ENCODE measurements at regions not wholly inside any gene's neighbourhood (a gene's known extent, or its start where the extent isn't known, plus 50 kb on each side); places are given as distances from the start of the nearest gene placed in this dataset.
"Not testable (repeated sequence)": the region's sequence is repeated elsewhere in the genome, so short reads cannot be mapped to it uniquely, and the experiment has no call there.

DNA sequence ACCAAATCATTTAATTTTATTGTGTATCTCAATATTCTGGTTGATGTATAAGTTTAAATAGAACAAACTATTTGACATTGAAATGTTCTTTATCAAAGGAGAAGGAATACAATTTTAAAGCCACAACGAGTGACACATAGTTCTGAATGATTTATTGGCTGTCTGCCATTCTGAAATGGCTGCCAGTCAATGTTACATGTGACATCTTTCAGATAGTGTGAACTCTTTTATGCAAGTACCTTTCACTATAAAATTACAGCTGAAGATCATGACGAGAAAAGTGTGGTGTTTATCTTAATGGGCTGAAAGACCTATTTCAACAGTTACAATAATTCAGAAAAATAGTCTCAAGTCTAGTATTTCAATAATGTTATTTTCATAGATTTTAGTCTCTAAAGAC lies 268.6 kb upstream of the ZNF322 start:
- TF ChIP-seq, protein P1, sequence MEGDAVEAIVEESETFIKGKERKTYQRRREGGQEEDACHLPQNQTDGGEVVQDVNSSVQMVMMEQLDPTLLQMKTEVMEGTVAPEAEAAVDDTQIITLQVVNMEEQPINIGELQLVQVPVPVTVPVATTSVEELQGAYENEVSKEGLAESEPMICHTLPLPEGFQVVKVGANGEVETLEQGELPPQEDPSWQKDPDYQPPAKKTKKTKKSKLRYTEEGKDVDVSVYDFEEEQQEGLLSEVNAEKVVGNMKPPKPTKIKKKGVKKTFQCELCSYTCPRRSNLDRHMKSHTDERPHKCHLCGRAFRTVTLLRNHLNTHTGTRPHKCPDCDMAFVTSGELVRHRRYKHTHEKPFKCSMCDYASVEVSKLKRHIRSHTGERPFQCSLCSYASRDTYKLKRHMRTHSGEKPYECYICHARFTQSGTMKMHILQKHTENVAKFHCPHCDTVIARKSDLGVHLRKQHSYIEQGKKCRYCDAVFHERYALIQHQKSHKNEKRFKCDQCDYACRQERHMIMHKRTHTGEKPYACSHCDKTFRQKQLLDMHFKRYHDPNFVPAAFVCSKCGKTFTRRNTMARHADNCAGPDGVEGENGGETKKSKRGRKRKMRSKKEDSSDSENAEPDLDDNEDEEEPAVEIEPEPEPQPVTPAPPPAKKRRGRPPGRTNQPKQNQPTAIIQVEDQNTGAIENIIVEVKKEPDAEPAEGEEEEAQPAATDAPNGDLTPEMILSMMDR (IDR thresholded peaks at IDR 0.05), result not testable (repeated sequence)
- not testable (repeated sequence) for TF ChIP-seq POLR2A (IDR thresholded peaks at IDR 0.05)
